Omental fat pad (tissue), 3 donors: ENCODE measurements at regions not wholly inside any gene's neighbourhood (a gene's known extent, or its start where the extent isn't known, plus 50 kb on each side); places are given as distances from the start of the nearest gene placed in this dataset.
A peak's percentile ranks its signal among the peaks of the same experiment; 100 is the strongest.
"Not testable (repeated sequence)": the region's sequence is repeated elsewhere in the genome, so short reads cannot be mapped to it uniquely, and the experiment has no call there.

Experiments used
- ATAC-seq: fragments of 150-250 bp; one replicate; pipeline ENCODE4 v1.9.1; 2016; ENCODE audit warnings: mild to moderate bottlenecking, moderate library complexity; ENCODE audit not compliant: low FRiP score
- DNase-seq: peaks from one replicate; pipeline ENCODE4 v3.0.0-alpha.2; 2019; ENCODE audit warnings: low spot score
- TF ChIP-seq, protein P1 (sequence below), 3 donors: fragments of 450-650 bp; IDR thresholded peaks; one replicate each; pipeline ENCODE4 v1.5.1; 2016 to 2017; ENCODE audit warnings: antibody characterized with exemption in 3 of 3, mild to moderate bottlenecking in 3 of 3, moderate library complexity in 2 of 3

GRCh38 chrX:53883196-53883595 lies 161.1 kb downstream of the PHF8 start:
- TF ChIP-seq, protein P1, sequence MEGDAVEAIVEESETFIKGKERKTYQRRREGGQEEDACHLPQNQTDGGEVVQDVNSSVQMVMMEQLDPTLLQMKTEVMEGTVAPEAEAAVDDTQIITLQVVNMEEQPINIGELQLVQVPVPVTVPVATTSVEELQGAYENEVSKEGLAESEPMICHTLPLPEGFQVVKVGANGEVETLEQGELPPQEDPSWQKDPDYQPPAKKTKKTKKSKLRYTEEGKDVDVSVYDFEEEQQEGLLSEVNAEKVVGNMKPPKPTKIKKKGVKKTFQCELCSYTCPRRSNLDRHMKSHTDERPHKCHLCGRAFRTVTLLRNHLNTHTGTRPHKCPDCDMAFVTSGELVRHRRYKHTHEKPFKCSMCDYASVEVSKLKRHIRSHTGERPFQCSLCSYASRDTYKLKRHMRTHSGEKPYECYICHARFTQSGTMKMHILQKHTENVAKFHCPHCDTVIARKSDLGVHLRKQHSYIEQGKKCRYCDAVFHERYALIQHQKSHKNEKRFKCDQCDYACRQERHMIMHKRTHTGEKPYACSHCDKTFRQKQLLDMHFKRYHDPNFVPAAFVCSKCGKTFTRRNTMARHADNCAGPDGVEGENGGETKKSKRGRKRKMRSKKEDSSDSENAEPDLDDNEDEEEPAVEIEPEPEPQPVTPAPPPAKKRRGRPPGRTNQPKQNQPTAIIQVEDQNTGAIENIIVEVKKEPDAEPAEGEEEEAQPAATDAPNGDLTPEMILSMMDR (IDR thresholded peaks at IDR 0.05), result no peak
- ATAC-seq, result no peak
- DNase-seq, result no peak

GRCh38 chrX:53882331-53882730 lies 161.9 kb downstream of the PHF8 start:
- no peak for DNase-seq
- TF ChIP-seq, protein P1 (IDR thresholded peaks at IDR 0.05), result no peak
- peak; percentile 71 for ATAC-seq

- not testable (repeated sequence) for ATAC-seq, DNase-seq
Measured at GRCh38 chrX:53880786-53881185, 163.5 kb downstream of the PHF8 start.

- ATAC-seq (no peak), DNase-seq (no peak)
- TF ChIP-seq, protein P1 (IDR thresholded peaks at IDR 0.05), result no peak
Measured at GRCh38 chrX:53859890-53860289, 173.4 kb upstream of the HUWE1 start.

DNA sequence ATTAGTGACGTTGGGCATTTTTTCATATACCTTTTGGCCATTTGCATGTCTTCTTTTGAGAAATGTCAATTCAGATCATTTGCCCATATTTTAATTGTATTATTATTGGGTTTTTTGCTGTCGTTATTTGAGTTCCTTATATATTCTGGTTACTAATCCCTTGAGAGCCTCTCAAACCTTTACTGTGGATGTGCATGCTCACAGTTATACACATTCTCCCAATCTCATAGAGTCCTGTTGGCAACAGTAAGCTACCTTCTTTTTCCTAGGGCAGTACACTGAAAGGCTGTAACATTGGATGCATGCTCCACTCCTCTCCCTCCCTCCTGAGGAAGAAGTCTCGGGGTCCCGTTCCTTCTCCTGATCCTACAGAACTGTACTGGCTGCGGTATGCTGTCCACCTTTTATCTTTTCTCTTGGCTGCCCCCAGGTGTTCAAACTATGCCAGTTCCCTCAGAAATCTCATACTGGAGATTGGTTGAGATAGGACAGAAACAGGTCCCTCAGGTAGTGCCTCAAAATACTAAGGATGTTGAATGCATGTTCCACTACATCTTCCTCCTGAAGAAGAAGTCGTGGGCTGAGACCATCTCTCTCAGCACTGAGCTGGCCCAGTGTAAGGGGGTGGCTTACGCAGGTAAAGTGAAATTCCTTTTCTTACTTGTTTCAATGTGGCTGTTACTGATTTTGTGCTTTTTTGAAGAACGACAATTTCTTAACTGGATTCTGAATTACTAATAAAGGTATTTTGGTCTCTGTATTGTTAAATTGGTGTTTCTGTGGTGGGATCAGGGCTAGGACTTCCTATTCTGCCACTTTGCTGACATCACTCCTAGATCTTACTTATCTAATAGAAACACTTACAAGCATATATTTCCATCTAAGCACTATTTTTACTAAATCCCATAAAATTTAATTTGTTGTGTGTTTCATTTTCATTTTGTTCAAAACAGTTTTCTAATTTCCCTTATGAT lies 145.4 kb upstream of the HUWE1 start:
- ATAC-seq (peak; percentile 23), DNase-seq (no peak)
- TF ChIP-seq, protein P1 (IDR thresholded peaks at IDR 0.05), result no peak

GRCh38 chrX:53824686-53825085 lies 138.2 kb upstream of the HUWE1 start:
- ATAC-seq, result no peak
- DNase-seq, result no peak
- TF ChIP-seq, protein P1 (IDR thresholded peaks at IDR 0.05), result no peak

DNA sequence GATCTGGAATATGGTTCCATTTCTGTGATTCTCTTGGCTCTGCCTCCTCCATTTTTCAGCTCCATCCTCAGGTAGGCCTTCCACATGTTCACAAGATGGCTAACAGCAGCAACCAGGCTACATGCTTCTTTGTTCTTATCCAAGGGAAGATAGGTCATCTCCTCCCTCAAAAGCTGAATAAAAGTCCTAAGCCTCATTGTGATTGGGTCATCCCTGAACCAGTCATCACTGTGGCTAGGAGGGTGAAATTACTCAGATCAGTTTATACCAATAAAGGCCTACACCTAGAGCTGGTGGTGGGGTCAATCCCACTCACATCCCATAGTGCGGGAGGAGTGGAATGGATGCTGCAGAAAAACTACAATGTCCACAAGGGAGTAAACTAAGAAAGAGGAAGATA lies 131.6 kb upstream of the HUWE1 start:
- not testable (repeated sequence) for ATAC-seq, DNase-seq

DNA sequence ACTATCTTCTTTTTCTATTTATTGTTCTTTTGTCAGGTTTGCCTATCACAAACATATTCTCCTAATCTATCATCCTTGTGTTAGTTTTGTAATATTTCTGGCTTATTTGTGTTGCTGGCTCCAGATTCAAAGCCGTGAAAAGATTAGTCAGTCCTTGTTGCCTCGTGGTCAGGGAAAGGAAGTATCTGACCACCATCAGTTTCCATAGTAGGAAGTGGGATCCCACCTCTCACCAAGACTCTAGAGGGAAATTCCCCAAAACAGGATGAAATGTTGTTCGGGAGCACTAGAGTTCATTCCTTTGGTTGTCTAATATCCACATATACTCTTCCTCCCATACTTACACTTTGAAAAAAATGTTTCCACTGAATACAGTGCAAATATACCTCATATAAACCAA lies 131.0 kb upstream of the HUWE1 start:
- no peak for ATAC-seq
- TF ChIP-seq, protein P1 (IDR thresholded peaks at IDR 0.05), result no peak
- no peak for DNase-seq
